Upper lobe of left lung (tissue), 4 donors: ENCODE measurements at regions not wholly inside any gene's neighbourhood (a gene's known extent, or its start where the extent isn't known, plus 50 kb on each side); places are given as distances from the start of the nearest gene placed in this dataset.

Source experiments
- EP300 ChIP-seq, 4 donors: sonication (generic); formaldehyde crosslinking; IDR thresholded peaks; one replicate each; pipeline ENCODE4 v1.5.1; 2017; ENCODE audit warnings: antibody characterized with exemption in 4 of 4, control low read depth in 2 of 4
- POLR2A ChIP-seq, 4 donors: fragments of 450-650 bp; IDR thresholded peaks; one replicate each; pipeline ENCODE4 v1.5.1; 2016 to 2017; ENCODE audit warnings: antibody characterized with exemption in 4 of 4, mild to moderate bottlenecking in 2 of 4
- POLR2AphosphoS5 ChIP-seq, 2 donors: sonication (generic); formaldehyde crosslinking; IDR thresholded peaks; one replicate each; pipeline ENCODE4 v1.5.1; 2017; ENCODE audit warnings: antibody characterized with exemption in 2 of 2
- TF ChIP-seq, protein P1 (sequence below), 6 experiments: fragments of 450-650 bp in 4 of 6; fragments of 200-600 bp in 2 of 6; sonication (generic) in 2 of 6; IDR thresholded peaks; one replicate each; pipeline ENCODE4 v1.5.1; 2016 to 2019; ENCODE audit warnings: antibody characterized with exemption in 6 of 6

DNA sequence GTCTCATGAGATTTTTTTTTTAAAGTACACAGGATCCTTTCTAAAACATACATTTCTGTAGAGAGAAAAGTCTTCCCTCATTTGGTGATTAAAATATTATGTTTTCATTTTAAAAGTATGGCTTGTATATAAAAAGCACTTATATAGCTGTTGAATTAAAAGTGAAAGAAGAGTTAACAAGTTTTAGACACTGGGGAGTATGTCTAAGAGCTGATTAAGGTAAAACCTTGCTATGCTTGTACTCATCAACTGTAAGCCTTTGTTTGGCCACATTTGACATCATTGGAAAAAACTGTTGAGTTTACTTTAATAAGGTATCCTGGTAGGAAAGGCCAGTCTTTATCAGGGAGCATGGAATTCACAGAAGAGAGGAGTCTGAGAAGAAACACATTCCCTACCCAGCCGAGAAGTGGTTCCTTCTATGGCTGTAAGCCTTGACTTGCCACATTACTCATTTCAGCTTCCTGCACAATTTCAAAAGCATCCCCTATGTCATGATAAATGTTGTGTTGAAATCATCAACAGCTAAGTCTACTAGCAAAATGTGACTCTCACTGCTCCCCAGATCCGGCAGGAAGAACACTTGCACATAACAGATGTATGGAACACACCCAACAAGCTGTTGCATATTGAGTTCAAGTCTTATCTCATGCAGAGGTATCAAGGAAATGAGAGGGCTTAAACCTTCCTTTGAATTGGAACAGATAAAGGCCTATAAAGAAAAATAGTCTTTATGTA, 171.8 kb upstream of the CDK1 start:
- TF ChIP-seq, protein P1, sequence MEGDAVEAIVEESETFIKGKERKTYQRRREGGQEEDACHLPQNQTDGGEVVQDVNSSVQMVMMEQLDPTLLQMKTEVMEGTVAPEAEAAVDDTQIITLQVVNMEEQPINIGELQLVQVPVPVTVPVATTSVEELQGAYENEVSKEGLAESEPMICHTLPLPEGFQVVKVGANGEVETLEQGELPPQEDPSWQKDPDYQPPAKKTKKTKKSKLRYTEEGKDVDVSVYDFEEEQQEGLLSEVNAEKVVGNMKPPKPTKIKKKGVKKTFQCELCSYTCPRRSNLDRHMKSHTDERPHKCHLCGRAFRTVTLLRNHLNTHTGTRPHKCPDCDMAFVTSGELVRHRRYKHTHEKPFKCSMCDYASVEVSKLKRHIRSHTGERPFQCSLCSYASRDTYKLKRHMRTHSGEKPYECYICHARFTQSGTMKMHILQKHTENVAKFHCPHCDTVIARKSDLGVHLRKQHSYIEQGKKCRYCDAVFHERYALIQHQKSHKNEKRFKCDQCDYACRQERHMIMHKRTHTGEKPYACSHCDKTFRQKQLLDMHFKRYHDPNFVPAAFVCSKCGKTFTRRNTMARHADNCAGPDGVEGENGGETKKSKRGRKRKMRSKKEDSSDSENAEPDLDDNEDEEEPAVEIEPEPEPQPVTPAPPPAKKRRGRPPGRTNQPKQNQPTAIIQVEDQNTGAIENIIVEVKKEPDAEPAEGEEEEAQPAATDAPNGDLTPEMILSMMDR (IDR thresholded peaks at IDR 0.05), result no peak
- no peak for TF ChIP-seq POLR2AphosphoS5 (IDR thresholded peaks at IDR 0.05)
- no peak for TF ChIP-seq EP300 (IDR thresholded peaks at IDR 0.05)
- no peak for TF ChIP-seq POLR2A (IDR thresholded peaks at IDR 0.05)
